ENCODE measurements at regions not wholly inside any gene's neighbourhood (a gene's known extent, or its start where the extent isn't known, plus 50 kb on each side); places are given as distances from the start of the nearest gene placed in this dataset.
"Not testable (repeated sequence)": the region's sequence is repeated elsewhere in the genome, so short reads cannot be mapped to it uniquely, and the experiment has no call there.

GRCh38 chr11:119586181-119586580 is 142.8 kb downstream of the NECTIN1 start:
- DNase-seq: no peak

- DNase-seq: no peak
Measured at GRCh38 chr11:119585043-119585781, 143.8 kb downstream of the NECTIN1 start.

DNA sequence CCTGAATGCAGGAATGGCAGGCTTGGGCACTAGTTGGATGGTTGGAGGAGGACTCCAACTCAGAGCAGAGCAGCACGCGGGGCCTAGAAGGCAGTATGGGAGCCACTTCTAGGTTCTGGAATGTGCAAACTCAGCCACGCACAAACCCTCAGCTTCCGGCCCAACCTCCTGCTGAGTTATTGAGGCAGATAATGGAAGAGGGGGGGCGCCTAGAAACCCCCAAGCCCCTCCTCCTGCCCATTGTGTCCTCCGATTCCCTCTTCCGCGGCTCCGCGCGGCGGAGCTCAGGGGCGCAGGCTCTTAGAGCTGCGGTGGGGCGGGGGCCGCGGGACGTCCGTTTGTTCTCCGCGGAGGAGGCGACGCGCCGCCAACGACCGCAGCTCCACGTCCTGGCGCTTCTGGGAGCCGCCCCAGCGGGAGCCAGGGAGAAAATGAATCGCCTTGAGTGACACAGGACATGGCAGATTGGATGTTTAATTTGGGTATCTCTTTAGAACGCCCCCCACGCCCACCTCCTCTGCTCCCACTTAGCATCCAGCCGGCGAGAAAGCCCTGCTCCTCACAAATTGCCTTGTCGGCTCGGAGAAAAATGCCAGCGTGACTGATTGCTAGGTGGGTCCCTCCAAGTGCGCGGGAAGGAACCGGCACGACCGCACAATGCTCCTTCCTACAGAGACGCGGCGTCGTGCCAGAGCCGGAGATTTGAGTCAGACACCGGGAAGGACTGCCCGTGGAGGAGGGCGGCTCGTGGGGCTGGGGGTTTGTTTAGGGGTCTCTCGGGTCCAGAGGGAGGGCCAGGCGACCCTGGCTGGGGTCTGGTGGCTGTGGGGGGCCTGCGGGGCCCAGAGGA is 144.6 kb downstream of the NECTIN1 start:
- DNase-seq: no peak

- no peak for DNase-seq
Measured at GRCh38 chr11:119583585-119583984, 145.4 kb downstream of the NECTIN1 start.

GRCh38 chr11:119581396-119581795 is 147.6 kb downstream of the NECTIN1 start:
- not testable (repeated sequence) for DNase-seq

DNA sequence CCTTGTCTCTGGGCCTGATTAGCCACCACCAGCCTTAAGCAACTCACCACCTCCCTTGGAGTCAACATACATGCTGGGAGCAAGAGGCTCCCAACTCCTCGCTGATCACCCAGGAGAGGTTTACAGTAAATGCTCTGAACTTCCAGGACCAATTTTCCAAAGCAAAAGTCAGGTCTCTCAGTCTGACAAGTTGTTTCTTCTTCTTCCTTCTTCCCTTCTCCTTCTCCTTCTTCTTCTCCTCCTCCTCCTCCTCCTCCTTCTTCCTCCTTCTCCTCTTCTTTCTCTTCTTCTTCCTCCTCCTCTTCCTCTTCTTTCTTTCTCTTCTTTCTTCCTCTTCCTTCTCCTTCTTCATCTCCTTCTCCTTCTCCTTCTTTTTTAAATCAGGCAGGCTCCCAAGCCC is 148.2 kb downstream of the NECTIN1 start:
- no peak for DNase-seq

- DNase-seq: peak in 1 of 2 donors; percentile 51
Measured at GRCh38 chr11:119580081-119580480, 148.9 kb downstream of the NECTIN1 start.

DNA sequence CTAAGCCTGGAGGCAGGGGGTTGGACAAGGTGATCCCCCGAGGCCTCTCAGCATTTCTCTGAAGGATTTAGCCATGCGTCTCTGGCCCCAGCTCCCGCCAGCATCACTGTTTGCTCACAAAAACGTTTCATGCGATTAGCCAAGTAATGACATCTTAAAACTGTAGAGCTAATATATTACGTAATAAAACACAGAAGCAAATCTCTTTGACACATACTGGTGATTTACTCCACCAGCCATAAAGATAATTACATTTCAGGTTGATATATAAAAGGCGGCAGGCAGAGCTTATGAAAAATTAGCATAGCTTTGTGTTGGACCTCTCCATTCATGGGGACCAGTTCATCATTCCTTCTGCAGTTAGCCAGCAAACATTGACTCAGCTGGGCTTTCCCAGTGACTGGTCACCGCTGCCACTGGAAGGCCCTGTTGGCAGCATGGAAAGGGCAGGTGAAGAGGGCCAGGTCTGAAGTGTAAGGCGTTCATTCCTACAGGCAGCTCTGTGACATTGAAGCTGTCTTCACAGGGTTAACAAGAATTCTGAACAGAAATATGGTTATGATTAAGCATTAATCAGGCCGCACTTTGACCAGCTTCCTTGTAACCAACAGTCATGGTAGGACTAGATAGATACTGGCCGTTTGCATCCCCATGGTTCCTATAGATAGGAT is 150.3 kb downstream of the NECTIN1 start:
- no peak for DNase-seq

DNA sequence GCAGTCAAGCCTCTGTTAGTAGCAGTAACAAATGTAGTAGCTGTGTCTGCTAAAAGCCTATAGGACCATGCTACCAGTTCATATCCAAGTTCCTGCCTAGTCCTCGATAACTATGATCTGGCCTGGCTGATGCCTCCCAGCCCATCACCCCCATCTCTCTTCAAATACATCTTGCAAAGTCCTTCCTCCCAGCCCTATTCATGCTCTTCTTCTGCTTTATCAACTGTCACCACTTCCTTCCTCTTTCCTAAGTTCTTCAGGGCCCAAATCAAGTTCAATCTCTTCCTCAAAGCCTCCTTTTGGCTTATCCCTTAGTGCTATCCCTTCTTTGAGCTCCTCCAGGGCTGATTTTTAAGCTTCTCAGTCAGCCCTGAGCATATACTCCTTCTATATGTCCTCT is 150.9 kb upstream of the THY1 start:
- peak; percentile 43 to 55 for DNase-seq

DNA sequence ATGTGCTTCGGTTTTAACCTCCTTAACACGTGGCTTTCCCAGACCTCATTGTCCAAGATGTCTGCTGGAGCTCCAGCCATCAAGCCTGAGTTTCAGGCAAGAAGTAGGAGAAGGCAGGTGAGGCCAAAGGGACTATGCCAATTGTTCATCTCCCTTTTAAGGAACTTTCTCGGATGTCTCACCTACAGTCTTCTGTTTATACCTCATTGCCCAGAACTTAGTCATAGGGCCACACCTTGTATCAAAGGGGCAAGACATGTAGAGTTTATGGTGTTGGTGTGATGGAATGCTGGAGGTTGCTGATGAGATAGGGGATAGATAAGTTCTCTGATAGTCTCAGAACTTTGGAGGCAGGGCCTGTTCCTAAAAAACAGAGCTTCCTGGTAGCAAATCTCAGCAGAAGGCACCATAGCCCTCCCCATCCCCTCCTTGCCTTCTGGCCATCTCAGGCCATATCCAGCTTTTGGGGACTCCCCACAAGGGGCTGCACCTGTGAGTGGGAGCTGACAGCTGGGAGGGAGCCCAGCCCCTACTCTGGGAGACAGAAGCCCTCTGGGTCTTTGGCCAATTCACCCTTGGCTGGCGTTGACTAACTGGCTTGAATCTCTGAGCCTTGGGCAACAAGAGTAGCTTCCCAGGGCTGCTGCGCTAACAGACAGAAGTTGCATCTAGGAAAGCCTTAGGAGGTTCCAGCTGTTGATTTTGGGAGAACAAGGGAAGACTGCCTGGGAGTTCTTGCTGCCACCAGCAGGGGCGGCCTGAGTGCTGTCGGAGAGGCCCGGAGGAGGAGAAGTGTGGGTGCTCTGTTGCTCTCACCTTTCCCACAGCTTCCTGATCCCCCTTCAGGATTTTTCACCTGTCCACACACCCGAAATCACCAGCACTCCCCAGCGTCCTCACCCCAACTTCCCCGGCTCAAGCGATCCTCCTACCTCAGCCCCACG is 149.8 kb upstream of the THY1 start:
- no peak for DNase-seq

GRCh38 chr11:119571311-119571710 is 148.3 kb upstream of the THY1 start:
- DNase-seq: no peak

DNA sequence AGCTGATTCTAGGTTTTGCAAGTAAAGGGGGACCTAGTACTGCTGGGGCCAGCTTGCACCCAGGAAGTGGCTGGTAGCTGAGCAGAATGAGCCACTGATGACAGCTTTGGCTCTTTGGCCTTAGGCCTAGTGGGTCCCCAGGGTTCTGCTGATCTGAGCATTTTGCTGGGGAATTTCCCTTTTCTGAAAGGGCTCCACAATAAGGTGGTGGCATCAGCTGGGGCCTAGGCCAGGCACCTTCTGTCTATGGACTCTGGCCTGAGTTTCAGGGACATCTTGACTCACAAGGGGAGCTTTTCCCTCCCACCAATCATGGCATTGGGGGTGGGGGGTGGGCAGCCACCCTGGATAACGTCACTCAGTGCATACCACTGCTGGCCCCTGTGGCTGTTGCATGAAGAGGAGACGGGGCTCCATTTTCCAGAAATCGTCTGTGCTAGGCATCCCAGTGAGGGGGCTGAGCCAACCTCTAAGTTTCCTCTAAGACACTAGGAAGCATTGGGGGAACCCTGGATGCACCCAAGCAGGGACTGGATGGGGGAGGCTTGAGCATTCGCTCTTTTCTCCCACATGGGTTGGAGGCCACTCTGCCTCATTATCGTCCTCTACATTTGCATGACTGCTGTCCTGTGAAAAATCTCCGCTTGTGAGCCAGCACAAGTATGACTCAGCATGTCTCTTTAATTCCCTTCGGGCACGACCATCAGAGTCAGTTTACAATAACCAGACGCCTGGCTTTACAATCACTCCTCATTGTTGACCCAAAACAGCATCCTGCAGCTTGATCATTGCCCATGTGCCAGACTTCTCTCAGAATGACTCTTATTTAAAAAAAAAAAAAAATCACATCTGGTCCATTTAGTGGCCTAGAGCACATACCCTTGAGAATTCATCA is 145.0 kb upstream of the THY1 start:
- no peak for DNase-seq

GRCh38 chr11:119566319-119566718 is 143.3 kb upstream of the THY1 start:
- DNase-seq: no peak

DNA sequence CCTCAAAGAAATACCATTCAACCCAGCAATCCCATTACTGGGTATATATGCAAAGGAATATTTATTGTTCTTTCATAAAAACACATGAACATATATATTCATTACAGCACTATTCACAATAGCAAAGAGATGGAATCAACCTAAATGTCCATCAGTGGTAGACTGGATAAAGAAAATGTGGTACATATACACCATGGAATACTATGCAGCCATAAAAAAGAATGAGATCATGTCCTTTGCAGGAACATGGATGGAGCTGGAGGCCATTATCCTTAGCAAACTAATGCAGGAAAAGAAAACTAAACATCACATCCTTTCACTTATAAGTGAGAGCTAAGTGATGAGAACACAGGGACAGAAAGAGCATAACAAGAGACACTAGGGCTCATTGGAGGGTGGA is 142.7 kb upstream of the THY1 start:
- DNase-seq: not testable (repeated sequence)

DNA sequence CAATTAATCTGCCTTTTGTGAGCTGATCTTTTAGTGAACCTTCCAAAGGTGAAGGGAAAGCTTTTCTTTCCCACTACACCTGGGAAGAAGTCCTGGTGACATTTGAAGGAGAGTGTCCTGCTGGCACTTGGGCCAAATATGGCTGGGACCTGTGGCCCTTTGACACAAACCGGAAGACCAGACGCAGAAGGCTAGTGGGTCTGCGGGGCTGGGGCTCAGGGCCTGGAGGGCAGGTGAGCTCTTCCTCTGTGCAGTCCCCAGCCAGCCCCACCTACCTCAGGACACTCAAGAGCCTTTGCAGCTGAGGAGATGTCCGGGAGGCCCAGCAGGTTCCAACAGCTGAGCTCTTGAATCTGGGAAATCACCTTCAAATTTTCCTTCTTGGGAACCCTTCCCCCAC is 138.0 kb upstream of the THY1 start:
- DNase-seq: no peak

- DNase-seq: no peak
Measured at GRCh38 chr11:119560291-119560690, 137.3 kb upstream of the THY1 start.

GRCh38 chr11:119552106-119552485 is 129.1 kb upstream of the THY1 start:
- no peak for DNase-seq

- DNase-seq: no peak
Measured at GRCh38 chr11:119551420-119552105, 128.6 kb upstream of the THY1 start.

DNA sequence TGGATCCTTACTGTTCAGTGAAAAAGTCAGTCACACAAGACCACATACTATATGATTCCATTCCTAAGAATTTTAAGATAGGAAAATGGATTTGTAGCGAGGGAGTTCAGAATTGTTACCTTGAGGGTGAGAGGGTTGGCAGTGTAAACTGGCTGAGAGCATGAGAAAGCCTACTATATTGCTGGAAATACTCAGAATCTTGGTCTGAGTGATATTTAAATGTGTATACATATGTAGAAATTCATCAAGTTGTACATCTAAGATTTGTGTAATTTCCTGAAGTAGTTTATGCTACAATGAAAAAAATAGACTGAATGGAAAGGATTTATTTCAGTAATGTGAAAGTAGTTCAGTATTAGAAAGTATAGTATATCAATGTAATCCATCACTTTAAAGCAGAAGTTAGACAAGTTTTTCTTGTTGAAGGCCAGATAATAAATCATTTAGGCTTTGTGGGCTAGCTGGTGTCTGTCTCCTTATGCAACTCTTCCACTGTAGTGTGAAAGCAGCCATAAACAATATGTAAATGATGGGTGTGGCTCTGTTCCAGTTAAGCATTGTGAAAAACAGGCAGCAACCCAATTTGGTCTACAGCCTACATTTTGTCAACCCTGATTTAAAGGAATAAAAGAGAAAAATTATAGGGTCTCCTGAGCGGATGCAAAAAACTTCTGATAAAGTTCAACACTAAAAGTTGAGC is 127.2 kb upstream of the THY1 start:
- DNase-seq: peak; percentile 33 to 64

- no peak for DNase-seq
Measured at GRCh38 chr11:119547511-119547910, 124.5 kb upstream of the THY1 start.
